Panc1 (cell line): ENCODE measurements at regions not wholly inside any gene's neighbourhood (a gene's known extent, or its start where the extent isn't known, plus 50 kb on each side); places are given as distances from the start of the nearest gene placed in this dataset.

ENCODE experiments used
- ATAC-seq: fragments of 200-7000 bp; cut with Tn5 transposase; 2 replicates; pipeline ENCODE4 v1.9.1; 2020; ENCODE audit warnings: mild to moderate bottlenecking, moderate library complexity
- BruUV-seq: library from RNA; stranded (reverse); fragments of 400-500 nt; replicated peaks from 2 replicates; lab custom pipeline; 2021; lab: Mats Ljungman, UMichigan
- CTCF ChIA-PET: fragments of 300-600 bp; sonication (Branson Sonifier 250); formaldehyde crosslinking; loops from one replicate; lab custom pipeline; 2022; ENCODE audit warnings: antibody characterized with exemption; lab: Charles Lee
- POLR2A ChIA-PET: fragments of 300-600 bp; sonication (Branson Sonifier 250); formaldehyde crosslinking; loops from one replicate; lab custom pipeline; 2022; ENCODE audit warnings: antibody characterized with exemption; lab: Charles Lee
- DNase-seq: peaks from one replicate; pipeline ENCODE4 v3.0.0-alpha.2; 2010; ENCODE audit warnings: low read depth, low spot score
- H3K27ac ChIP-seq: 2 replicates; pipeline ENCODE4 v1.5.1; 2011; ENCODE audit warnings: mild to moderate bottlenecking, low read length, inconsistent platforms
- H3K27me3 ChIP-seq: fragments of 200-500 bp; sonication (Bioruptor generic); 2 replicates; pipeline ENCODE4 v1.6.0; 2014; ENCODE audit warnings: low read length, inconsistent platforms; ENCODE audit not compliant: control insufficient read depth, insufficient read depth
- H3K36me3 ChIP-seq: fragments of 200-500 bp; sonication (Bioruptor generic); 2 replicates; pipeline ENCODE4 v1.5.1; 2014; ENCODE audit warnings: inconsistent platforms, mild to moderate bottlenecking, low read length, moderate library complexity; ENCODE audit not compliant: control insufficient read depth, insufficient read depth
- H3K4me1 ChIP-seq: 2 replicates; pipeline ENCODE4 v1.5.1; 2011; ENCODE audit warnings: inconsistent platforms, mild to moderate bottlenecking, low read length, moderate library complexity; ENCODE audit not compliant: control insufficient read depth, insufficient read depth
- H3K4me3 ChIP-seq, 2 experiments: 2 replicates each; pipeline ENCODE4 v1.5.1; 2011 to 2012; ENCODE audit warnings: low read depth in 2 of 2, low read length in 2 of 2, mild to moderate bottlenecking in 2 of 2, inconsistent platforms in 1 of 2, moderate library complexity in 1 of 2
- H3K9me3 ChIP-seq: fragments of 200-500 bp; sonication (Bioruptor generic); 2 replicates; pipeline ENCODE4 v1.5.1; 2014; ENCODE audit warnings: low read depth, mild to moderate bottlenecking, inconsistent platforms, low read length, moderate library complexity; ENCODE audit not compliant: control insufficient read depth, insufficient read depth
- CTCF ChIP-seq: fragments of 450-650 bp; IDR thresholded peaks from 2 replicates; pipeline ENCODE4 v1.5.1; 2017; ENCODE audit warnings: mild to moderate bottlenecking
- POLR2AphosphoS5 ChIP-seq: IDR thresholded peaks from 2 replicates; pipeline ENCODE4 v1.6.1; 2012; ENCODE audit warnings: mild to moderate bottlenecking, low read depth, low read length, moderate library complexity
- SIN3A ChIP-seq: IDR thresholded peaks from 2 replicates; pipeline ENCODE4 v1.6.1; 2012; ENCODE audit warnings: low read depth, mild to moderate bottlenecking, low read length, moderate library complexity, borderline replicate concordance; ENCODE audit not compliant: insufficient read depth
- TCF7L2 ChIP-seq: IDR thresholded peaks from 2 replicates; pipeline ENCODE4 v1.6.1; 2011; ENCODE audit warnings: mild to moderate bottlenecking, low read depth, low read length, inconsistent platforms
- in situ Hi-C: cut with HindIII; loops from 2 replicates; pipeline ENCODE4 v1.10.0; 2016; ENCODE audit warnings: low sequenced_read_pairs, low pct_unique_long_range_greater_than_20kb
- intact Hi-C: fragments of 100-400 bp; cut with micrococcal nuclease; formaldehyde crosslinking; loops from one replicate; pipeline ENCODE4 v1.10.0; 2022; ENCODE audit not compliant: unreplicated experiment
- TF ChIP-seq, protein P1 (sequence below), 2 experiments: IDR thresholded peaks; 2 replicates each; pipeline ENCODE4 v1.6.1; 2011 to 2012; ENCODE audit warnings: low read depth in 2 of 2, control low read depth in 1 of 2, low read length in 1 of 2, mild to moderate bottlenecking in 1 of 2, moderate library complexity in 1 of 2; ENCODE audit not compliant: insufficient read depth in 1 of 2

GRCh38 chr3:161163297-161163696 lies 57.8 kb upstream of the NMD3 start:
- Histone ChIP-seq H3K9me3 (peaks cover 11% of the 10 kb centered on the region; the same call in 1 of the 2 replicates), H3K27me3 (no peaks in the 10 kb centered on the region), H3K4me3 (no peak overlapping the region), H3K4me1 (no peaks in the 10 kb centered on the region), H3K27ac (no peak overlapping the region), H3K36me3 (no peaks in the 10 kb centered on the region)
- POLR2A ChIA-PET = no interaction called here
- TF ChIP-seq POLR2AphosphoS5 = no peak
- TF ChIP-seq, protein P1, sequence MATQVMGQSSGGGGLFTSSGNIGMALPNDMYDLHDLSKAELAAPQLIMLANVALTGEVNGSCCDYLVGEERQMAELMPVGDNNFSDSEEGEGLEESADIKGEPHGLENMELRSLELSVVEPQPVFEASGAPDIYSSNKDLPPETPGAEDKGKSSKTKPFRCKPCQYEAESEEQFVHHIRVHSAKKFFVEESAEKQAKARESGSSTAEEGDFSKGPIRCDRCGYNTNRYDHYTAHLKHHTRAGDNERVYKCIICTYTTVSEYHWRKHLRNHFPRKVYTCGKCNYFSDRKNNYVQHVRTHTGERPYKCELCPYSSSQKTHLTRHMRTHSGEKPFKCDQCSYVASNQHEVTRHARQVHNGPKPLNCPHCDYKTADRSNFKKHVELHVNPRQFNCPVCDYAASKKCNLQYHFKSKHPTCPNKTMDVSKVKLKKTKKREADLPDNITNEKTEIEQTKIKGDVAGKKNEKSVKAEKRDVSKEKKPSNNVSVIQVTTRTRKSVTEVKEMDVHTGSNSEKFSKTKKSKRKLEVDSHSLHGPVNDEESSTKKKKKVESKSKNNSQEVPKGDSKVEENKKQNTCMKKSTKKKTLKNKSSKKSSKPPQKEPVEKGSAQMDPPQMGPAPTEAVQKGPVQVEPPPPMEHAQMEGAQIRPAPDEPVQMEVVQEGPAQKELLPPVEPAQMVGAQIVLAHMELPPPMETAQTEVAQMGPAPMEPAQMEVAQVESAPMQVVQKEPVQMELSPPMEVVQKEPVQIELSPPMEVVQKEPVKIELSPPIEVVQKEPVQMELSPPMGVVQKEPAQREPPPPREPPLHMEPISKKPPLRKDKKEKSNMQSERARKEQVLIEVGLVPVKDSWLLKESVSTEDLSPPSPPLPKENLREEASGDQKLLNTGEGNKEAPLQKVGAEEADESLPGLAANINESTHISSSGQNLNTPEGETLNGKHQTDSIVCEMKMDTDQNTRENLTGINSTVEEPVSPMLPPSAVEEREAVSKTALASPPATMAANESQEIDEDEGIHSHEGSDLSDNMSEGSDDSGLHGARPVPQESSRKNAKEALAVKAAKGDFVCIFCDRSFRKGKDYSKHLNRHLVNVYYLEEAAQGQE (IDR thresholded peaks at IDR 0.05; ENCODE audit: insufficient read depth in 1 of 2, low read depth in 2 of 2, low read length in 1 of 2) = no peak
- TF ChIP-seq TCF7L2 = no peak
- TF ChIP-seq SIN3A = no peak
- no peak for TF ChIP-seq CTCF
- CTCF ChIA-PET = no interaction called here
- intact Hi-C loops (no loop called here), in situ Hi-C loops (no loop called here)
- peak; percentile 77 for ATAC-seq
- DNase-seq = peak; percentile 42
- BruUV-seq = no TSS peak

DNA sequence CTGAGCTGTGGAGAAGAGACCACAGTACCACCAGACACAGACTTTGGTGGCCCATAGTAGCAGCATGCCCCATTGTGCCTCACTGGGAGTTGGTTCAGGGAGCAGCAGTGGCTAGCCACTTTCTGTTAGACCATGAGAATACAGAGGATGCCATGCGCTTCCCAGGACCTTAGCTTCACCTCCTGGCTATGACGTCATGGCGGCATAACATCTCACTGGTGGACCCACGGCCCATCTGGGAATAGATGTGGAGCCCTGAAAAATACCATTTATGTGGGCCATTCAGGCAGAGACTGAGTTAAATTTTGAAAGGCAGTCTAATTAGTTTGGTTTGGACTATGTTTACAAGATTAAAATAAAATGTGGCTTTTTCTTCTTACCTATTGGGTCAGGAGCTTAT lies 55.1 kb upstream of the NMD3 start:
- Histone ChIP-seq H3K27me3 (no peaks in the 10 kb centered on the region), H3K9me3 (peaks cover 11% of the 10 kb centered on the region; the same call in 1 of the 2 replicates), H3K4me3 (no peak overlapping the region), H3K4me1 (no peaks in the 10 kb centered on the region), H3K27ac (no peak overlapping the region), H3K36me3 (no peaks in the 10 kb centered on the region)
- TF ChIP-seq SIN3A (no peak), POLR2AphosphoS5 (no peak), TCF7L2 (no peak), CTCF (no peak)
- TF ChIP-seq, protein P1 (IDR thresholded peaks at IDR 0.05; ENCODE audit: insufficient read depth in 1 of 2, low read depth in 2 of 2, low read length in 1 of 2) = no peak
- ChIA-PET CTCF (no interaction called here), POLR2A (no interaction called here)
- ATAC-seq (no peak), DNase-seq (no peak)
- no TSS peak for BruUV-seq
- intact Hi-C loops = no loop called here
- in situ Hi-C loops = no loop called here
